ENCODE measurements at regions not wholly inside any gene's neighbourhood (a gene's known extent, or its start where the extent isn't known, plus 50 kb on each side); places are given as distances from the start of the nearest gene placed in this dataset.
"Not testable (repeated sequence)": the region's sequence is repeated elsewhere in the genome, so short reads cannot be mapped to it uniquely, and the experiment has no call there.

- no peak for DNase-seq
Measured at GRCh38 chr2:215830304-215830703, 183.0 kb downstream of the MREG start.

- no peak for DNase-seq
Measured at GRCh38 chr2:215829261-215829660, 184.1 kb downstream of the MREG start.

GRCh38 chr2:215828528-215829184, 184.7 kb downstream of the MREG start:
- no peak for DNase-seq

DNA sequence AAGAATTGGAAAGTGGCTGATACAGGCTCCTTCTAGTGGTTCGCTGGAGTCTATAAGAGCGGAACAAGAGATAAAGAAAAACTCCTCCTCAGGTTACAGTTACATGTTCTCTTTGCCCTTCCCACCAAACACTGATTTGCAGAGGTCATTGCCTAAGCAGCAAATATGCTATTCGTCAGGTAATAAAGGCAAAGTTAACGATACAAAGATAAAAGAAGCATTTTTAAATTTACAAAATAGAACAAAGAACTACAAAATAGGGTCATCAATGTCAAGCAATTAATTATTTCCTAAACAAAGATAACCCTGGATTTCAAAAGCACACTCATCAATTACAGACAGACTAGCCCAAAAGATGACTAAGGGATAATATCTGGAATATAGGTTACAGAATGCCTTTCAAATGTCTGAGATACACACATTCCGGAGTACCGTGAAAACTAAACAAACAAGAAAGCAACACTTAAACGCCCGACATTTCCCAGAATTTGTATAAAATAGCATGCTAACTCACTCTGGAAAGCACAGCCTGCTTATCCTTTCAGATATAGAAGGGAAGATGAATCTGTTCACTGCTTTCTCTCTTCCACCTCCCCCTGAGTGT, 186.4 kb downstream of the MREG start:
- DNase-seq: no peak

DNA sequence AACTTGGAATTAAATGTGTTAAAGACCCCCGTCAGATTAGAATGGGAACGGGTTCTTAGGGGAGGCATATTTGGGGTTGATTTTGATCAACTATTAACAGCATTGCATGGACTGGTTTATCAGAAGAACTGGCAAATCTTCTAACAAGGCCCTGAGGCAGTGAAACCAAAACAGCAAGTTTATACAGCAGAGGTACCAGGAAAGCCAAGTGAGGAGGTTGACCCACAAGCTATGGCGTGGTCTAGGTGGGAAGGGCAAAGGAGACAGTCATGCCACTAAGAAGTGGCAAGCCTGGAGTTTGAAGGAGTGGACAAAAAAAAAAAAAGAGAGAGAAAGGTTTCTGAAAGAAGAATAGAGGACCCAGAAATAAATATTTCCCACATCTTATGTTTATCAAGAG, 187.0 kb downstream of the MREG start:
- no peak for DNase-seq

- no peak for DNase-seq
Measured at GRCh38 chr2:215825707-215826106, 187.6 kb downstream of the MREG start.

GRCh38 chr2:215821298-215821697, 192.1 kb downstream of the MREG start:
- DNase-seq: not testable (repeated sequence)

DNA sequence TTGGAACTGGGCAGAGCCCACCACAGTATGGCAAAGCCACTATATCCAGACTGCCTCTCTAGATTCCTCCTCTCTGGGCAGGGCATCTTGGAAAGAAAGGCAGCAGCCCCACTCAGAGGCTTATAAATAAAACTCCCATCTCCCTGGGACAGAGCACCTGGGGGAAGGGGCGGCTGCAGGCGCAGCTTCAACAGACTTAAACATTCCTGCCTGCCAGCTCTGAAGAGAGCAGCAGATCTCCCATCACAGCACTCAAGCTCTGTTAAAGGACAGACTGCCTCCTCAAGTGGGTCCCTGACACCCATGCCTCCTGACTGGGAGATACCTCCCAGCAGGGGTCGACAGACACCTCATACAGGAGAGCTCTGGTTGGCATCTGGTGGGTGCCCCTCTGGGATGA, 193.6 kb downstream of the MREG start:
- DNase-seq: not testable (repeated sequence)

GRCh38 chr2:215817046-215817445, 196.3 kb downstream of the MREG start:
- DNase-seq: no peak

- DNase-seq: no peak
Measured at GRCh38 chr2:215816424-215816823, 196.9 kb downstream of the MREG start.

GRCh38 chr2:215815960-215816359, 197.4 kb downstream of the MREG start:
- no peak for DNase-seq

- DNase-seq: no peak
Measured at GRCh38 chr2:215812966-215813365, 200.4 kb downstream of the MREG start.

GRCh38 chr2:215811409-215812345, 201.7 kb downstream of the MREG start:
- DNase-seq: no peak

GRCh38 chr2:215811003-215811402, 202.3 kb downstream of the MREG start:
- no peak for DNase-seq

DNA sequence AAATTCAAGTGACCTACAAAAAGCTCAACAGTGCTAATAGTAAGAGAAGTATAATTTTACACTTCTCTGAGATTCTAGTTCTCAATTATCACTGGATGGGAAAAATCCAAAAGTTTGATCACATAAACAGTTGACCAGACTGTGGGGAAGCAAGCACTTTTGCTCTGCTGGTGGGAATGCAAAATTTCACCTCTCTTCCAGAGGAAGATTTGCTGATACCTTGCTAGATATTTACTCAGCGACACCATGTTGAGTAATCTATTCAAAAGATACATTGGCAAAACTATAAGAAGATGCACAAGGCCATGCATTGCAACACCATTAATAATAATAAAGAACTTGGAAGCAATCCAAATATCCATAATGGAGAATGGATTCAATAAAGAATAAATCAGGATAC, 204.4 kb downstream of the MREG start:
- DNase-seq: no peak

DNA sequence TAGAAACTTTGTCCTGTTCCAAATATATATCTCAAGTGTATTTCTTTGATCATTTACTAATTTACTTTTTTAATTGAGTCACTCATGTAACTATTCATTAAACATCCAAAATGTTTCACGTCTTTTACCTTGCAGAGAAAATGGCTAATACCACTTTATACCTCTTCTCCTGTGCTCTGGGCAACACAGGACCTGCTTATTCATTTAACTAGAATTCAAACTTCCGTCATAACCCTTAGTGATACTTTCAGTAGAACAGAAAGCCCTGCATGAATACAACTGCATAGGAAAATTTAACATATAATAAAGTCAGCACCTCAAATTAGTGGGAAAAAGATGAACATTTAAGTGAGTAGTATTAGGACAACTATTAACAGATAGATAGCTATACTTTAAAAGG, 205.2 kb downstream of the MREG start:
- no peak for DNase-seq

DNA sequence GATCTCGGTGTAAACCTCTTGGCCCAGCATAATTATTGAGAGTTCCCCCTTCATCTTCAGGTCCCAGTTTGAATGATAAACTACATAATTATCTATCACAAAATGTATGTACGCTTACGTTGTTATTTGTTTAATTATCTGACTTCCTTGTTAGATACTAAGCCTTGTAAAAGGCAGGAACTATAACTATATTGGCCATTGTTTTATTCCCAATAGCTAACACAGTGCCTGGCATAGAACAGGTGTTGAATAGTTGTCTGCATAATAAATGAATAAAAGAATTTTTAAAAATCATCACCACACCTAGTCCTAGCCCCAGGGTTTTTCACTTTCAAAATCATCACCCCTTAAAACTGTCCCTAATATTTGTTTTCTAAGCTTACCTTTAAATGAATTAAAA, 207.9 kb downstream of the MREG start:
- DNase-seq: no peak

GRCh38 chr2:215803150-215803549, 210.2 kb downstream of the MREG start:
- DNase-seq: no peak

GRCh38 chr2:215799194-215799593, 214.2 kb downstream of the MREG start:
- DNase-seq: no peak

GRCh38 chr2:215797676-215798075, 215.7 kb downstream of the MREG start:
- DNase-seq: no peak

DNA sequence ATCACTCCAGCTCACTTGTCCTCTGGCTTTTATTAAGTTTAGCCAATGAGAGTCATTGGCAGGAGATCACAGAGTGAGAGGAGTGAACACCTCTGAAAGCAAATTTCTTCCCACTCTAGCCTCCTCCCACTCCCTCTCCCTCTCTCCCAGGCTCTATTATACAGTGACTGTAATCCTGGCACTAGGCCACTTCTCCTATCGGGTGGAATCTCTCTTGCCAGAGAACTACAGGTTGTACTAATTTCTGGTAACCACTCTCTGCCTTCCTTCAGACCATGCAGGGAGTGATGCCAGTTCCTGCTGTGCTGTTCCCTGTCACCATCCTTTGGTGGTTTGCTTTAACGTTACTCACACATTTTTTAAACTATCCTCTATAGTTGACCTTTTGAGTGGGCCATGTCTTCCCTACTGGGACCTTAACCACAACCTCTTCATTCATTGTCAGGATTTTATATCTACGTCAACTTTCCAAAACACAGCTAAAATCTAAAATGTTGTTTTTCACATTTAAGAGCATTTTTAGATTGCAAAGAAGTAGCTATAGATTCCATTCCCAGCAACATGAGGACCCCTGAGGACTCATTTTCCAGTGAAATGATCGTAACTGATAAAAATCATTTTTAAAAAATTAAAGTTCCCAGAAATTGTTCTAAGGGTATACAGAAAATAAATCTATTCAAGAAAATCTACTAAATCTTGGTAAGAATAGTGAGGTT, 217.1 kb downstream of the MREG start:
- no peak for DNase-seq

GRCh38 chr2:215794829-215795546, 218.4 kb downstream of the MREG start:
- no peak for DNase-seq

Measured in stimulated activated naive CD4-positive, alpha-beta T cell treated with Interleukin-2 at 50 U/mL for 16 hours (primary cell).